ENCODE measurements at regions not wholly inside any gene's neighbourhood (a gene's known extent, or its start where the extent isn't known, plus 50 kb on each side); places are given as distances from the start of the nearest gene placed in this dataset.
"Not testable (repeated sequence)": the region's sequence is repeated elsewhere in the genome, so short reads cannot be mapped to it uniquely, and the experiment has no call there.

GRCh38 chr2:150700666-150701580 is 213.5 kb upstream of the RND3 start:
- no peak for DNase-seq

DNA sequence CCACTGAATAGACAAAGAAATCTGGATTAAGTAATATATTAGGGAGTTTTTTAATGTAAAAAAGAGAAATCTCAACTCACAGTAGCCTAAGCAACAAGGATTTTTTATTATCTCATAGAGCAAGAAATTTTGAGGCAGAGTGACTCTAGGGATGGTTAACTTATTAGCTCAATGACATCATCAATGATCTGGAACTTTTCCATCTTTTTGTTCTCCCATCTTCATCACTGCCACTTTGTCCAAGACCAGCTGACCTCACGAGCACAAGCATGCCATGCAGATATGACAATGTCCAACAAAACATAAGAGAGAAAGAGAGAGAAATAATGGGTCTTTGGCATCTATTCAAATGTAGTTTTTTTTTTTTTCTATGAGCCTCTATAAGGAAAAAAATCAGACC is 211.8 kb upstream of the RND3 start:
- no peak for DNase-seq

DNA sequence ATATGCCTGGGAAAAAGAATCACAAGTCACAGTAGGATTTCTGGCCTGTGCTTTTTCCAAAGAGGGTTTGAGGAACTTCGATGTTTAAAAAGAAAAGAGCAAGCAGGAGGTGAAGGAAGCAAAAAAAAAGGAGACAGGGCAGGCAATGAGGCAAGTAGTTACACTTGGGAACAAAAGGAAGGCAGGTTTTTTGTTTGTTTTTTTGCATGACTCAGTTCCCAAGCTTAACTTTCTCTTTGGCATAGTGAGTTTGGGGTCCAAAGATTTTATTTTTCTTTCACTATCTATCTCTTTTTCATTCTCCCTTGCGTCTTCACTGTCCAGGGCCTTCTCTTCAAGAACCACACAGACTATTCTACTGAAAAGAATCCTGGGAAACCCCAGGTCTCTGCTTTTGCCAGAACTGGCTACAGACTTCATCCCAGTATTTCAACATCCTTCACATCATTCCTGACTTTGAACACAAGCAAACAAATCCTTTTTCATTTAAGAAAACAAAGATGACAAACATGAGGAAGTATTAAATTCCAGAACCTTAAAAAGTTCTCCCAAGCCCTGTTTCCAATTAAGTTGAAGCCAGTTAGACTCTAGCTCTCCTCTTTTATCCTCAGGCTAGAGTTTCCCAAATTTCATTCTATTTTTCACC is 210.7 kb upstream of the RND3 start:
- no peak for DNase-seq

DNA sequence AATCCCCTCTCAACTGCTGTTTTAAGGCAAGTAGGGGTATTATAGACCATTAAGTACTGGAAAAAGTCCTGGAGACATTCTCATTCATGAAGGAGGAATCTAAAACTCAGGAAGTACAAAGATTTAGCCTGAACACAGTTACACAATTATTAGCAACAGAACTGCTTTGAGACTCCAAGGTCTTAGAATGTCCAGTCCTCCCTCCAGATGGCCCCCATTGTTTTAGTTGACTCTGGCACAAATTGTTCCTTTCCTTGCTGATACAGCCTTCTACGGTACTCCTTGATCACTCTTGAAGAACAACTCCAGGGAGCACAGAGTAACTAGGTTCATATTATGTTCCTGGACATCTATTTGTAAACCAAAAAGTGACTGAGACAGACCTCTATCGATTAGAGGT is 210.1 kb upstream of the RND3 start:
- DNase-seq = no peak

DNA sequence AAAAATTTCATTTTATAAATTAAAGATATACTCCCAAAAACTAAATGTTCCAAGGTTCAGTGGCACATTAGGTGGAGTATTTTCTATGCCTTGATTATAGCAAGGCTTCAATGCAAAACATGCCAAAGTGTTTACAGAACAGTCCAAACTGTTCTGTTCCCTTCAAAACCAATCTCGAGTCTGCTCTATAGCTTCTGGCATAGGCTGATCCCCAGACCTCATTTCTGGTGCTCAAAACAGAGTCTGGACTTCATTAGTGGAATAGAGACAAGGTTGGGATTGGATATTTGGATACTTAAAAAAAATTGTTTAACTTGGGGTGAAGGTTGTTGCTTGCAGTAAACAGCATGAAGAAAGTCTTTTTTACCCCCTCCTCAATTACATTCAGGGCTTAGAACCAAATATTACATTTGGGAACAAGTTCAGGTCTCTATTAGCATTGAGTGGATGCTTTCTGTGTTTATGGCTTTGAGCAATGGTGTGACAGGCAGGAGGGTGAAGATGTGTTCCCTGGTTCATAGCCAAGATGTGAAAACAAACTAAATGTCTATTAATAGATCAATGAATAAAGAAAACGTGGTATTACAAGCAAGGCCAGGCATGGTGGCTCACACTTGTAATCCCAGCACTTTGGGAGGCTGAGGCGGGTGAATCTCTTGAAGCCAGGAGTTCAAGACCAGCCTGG is 208.1 kb upstream of the RND3 start:
- no peak for DNase-seq

- DNase-seq = no peak
These were observed 206.1 kb upstream of the RND3 start for GRCh38 chr2:150693556-150693955.

- DNase-seq = no peak
These were observed 203.4 kb upstream of the RND3 start for GRCh38 chr2:150690870-150691269.

DNA sequence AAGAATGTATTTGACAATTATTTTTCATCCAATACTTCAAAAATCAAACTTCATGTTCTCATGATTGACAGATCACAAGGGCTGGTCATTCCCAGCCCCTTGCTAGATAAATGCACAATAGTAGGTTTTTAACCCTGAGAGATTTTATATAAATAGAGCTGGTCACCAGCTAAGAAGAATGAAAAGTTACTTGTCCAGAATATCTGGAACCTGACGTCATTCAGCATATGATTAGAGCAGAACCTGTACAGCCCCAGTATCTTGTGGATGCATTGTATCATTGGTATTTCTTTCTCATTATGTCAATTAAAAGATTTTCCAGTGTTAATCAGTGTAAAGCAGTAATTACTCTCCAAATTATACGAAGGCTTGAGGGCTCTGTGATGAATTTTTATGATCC is 202.8 kb upstream of the RND3 start:
- DNase-seq = no peak

- no peak for DNase-seq
These were observed 202.1 kb upstream of the RND3 start for GRCh38 chr2:150689590-150689989.

DNA sequence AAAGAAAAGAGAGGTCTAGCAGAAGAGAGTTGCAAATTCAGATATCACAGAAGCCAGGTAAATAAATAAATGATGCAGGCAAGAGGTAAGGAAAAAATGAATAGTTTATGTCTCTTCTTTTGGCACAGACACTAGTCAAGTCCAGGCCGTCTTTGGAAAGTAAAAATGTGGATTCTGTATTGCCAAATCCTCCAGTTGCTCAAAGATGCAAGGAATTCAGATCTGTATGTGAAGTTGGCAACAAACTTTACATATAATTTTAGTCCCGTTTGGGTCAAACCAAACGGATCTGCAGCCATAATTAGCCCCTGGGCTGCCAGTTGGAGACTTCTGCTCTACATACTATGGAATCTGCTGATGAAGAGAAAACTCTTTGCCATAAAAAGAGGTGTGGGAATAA is 200.5 kb upstream of the RND3 start:
- no peak for DNase-seq

GRCh38 chr2:150686391-150686790 is 198.9 kb upstream of the RND3 start:
- DNase-seq = no peak

GRCh38 chr2:150681120-150681804 is 193.8 kb upstream of the RND3 start:
- no peak for DNase-seq

DNA sequence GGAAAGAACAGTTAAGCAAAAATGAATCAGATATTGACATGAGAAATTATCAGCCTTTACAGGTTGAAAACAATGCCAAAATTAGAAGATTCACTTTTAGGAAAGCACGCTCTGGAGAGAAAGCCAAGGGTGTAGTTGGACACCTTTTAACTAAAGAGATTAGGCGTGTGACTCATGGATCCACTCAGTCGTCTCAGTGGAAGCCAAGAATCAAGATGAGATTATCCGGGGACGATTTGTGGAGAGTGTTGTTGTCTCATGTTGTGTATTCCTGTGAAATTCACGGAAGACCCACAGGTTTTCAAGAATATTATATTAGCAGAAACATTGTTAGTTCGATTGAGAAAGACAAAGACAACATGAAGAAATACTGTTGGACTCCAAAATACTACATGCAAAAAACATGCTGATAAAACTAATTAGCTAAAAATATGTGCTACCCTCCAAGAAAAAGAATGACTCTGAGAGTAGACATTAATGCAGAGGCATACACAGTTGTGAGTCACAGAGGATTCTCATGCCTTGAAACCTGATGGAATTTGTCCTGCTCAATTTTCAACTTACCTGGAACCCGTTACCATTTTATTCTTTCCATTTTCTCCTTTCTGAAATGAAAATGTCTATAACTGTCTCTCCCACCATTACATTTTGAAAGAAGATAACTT is 192.1 kb upstream of the RND3 start:
- DNase-seq = no peak

DNA sequence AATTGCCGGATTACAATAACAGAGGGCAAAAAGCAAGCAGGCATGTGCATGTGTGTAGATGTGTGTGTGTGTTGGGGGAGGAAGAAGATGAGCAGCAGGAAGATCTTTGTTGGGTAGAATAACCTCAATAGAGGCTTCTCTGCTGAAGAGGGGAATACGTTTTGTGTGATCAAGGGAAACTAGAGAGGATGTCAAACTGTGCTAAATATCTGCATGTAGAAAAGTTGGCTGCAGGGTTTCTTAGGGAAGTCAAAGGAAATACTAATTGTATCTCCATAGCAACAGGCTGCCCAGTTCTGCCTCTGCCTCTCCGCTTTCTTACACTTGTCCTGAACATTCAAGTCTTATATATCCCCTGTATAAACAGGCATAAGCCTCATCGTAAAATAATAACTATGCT is 190.1 kb upstream of the RND3 start:
- no peak for DNase-seq

DNA sequence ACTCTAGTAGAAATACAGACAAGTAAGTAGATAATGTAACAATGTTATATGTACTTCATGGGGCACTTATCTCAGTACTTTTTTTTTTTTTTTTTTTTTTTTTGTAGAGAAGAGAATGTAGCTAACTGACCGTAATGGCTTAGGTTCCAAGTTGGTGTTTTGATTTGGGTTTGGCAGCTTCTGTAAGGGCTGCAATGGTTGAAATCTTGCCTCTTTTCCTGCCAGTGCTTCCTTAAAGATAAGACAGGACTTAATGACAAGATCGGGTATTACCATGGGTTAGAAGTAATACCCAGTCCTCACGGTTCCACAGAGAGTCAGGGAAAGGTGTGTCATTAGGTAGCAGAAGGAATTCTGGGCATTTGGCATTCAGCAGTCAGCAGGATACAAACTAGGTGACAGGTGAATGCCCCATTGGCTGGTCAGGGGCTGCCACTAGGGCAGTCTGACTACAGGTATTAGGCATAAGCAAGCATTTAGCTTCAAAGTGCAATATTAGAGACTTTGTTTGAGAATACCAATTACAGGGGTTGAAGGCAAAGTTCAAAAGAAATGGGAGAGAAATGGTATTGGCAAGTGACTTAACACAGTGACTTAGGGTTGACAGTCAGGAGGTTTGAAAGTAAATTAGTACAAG is 189.4 kb upstream of the RND3 start:
- DNase-seq = no peak

- no peak for DNase-seq
These were observed 188.3 kb upstream of the RND3 start for GRCh38 chr2:150675807-150676206.

DNA sequence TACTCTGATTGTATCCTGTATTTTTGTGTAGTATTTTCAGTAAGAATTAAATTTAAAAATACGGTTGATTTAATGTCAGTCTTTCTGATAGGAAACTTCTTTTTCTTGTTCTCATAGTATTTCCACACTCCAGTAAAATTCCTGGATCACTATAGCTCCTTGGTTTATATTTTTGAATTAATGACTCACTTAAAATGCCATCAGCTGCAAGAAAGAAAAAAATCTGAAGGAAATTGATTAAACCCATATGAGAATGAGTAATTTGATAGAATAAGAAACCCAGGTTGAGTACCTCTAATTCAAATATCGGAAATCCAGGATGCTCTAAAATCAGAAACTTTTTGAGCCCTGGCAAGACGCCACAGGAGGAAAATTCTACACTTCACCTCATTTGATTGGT is 186.8 kb upstream of the RND3 start:
- no peak for DNase-seq

DNA sequence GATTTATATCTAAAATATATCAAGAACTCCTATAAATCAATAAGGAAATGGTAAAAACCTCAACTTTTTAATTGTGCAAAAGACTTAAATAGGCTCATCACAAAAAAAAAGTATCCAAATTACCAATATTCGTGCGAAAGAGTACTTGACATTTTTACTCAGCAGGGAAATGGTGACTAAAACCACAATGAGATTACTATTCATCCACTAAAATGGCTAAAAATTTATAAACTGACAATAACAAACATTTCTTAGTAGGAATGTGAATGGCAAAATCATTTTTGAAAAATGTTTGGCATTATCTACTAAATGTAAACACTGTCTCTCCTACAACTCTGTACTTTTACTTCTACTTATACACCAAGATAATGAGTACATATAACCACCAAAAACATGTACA is 184.8 kb upstream of the RND3 start:
- no peak for DNase-seq

GRCh38 chr2:150669492-150669891 is 182.0 kb upstream of the RND3 start:
- DNase-seq = no peak

GRCh38 chr2:150667039-150667438 is 179.6 kb upstream of the RND3 start:
- DNase-seq = not testable (repeated sequence)

DNA sequence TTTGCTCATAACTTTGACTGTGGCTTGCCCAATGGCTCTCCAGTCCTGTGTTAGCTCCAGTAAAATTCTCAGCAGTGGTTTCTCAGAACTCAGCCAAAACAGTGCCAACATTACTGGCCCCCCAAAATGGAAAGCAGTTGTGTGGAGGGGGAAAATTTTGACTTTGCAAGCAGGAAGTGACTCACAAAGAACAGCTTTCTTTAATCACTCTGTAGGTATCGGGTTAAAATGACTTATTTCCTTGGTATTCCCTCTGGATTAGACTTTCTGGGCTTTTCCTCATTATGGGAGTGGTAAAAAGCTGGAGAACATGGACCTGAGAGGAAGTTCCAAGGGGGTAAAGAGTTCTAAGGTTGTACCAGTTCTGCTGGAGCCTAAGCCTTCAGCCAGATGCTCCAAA is 175.7 kb upstream of the RND3 start:
- DNase-seq = no peak

GRCh38 chr2:150656002-150656401 is 168.5 kb upstream of the RND3 start:
- DNase-seq = no peak

All from right kidney (tissue), 1 donor.